ENCODE measurements at regions not wholly inside any gene's neighbourhood (a gene's known extent, or its start where the extent isn't known, plus 50 kb on each side); places are given as distances from the start of the nearest gene placed in this dataset.
"Not testable (repeated sequence)": the region's sequence is repeated elsewhere in the genome, so short reads cannot be mapped to it uniquely, and the experiment has no call there.

GRCh38 chr2:8121022-8121825 is 560.6 kb upstream of the ID2 start:
- Histone ChIP-seq H3K27ac (ENCODE audit: low read depth in 1 of 2, low read length in 1 of 2) (no peak overlapping the region), H3K4me1 (ENCODE audit: control insufficient read depth in 2 of 2, insufficient read depth in 2 of 2, low read length in 2 of 2) (no peaks in the 10 kb centered on the region), H3K4me3 (ENCODE audit: low read length in 2 of 2) (no peak overlapping the region), H3K36me3 (ENCODE audit: control insufficient read depth in 2 of 2, insufficient read depth in 2 of 2, low read length in 1 of 2) (no peaks in the 10 kb centered on the region), H3K27me3 (ENCODE audit: control insufficient read depth in 2 of 2, insufficient read depth in 1 of 2, low read length in 1 of 2) (no peaks in the 10 kb centered on the region), H3K9me3 (ENCODE audit: control insufficient read depth in 2 of 2, insufficient read depth in 1 of 2, low read length in 1 of 2) (no peaks in the 10 kb centered on the region)
- WGBS = 96% methylated on average over 10 of the region's 10 CpGs
- no peak for DNase-seq (ENCODE audit: low read depth in 6 of 9, low spot score in 9 of 9)

- H3K4me3 ChIP-seq (ENCODE audit: low read length in 2 of 2) = no peak overlapping the region
- H3K36me3 ChIP-seq (ENCODE audit: control insufficient read depth in 2 of 2, insufficient read depth in 2 of 2, low read length in 1 of 2) = no peaks in the 10 kb centered on the region
- no peak overlapping the region for H3K27ac ChIP-seq (ENCODE audit: low read depth in 1 of 2, low read length in 1 of 2)
- H3K4me1 ChIP-seq (ENCODE audit: control insufficient read depth in 2 of 2, insufficient read depth in 2 of 2, low read length in 2 of 2) = no peaks in the 10 kb centered on the region
- no peaks in the 10 kb centered on the region for H3K27me3 ChIP-seq (ENCODE audit: control insufficient read depth in 2 of 2, insufficient read depth in 1 of 2, low read length in 1 of 2)
- WGBS = 96% methylated on average over 5 of the region's 5 CpGs
- no peaks in the 10 kb centered on the region for H3K9me3 ChIP-seq (ENCODE audit: control insufficient read depth in 2 of 2, insufficient read depth in 1 of 2, low read length in 1 of 2)
- DNase-seq (ENCODE audit: low read depth in 6 of 9, low spot score in 9 of 9) = no peak
These were observed 559.9 kb upstream of the ID2 start for GRCh38 chr2:8121826-8122513.

- Histone ChIP-seq H3K4me1 (ENCODE audit: control insufficient read depth in 2 of 2, insufficient read depth in 2 of 2, low read length in 2 of 2) (no peaks in the 10 kb centered on the region), H3K27me3 (ENCODE audit: control insufficient read depth in 2 of 2, insufficient read depth in 1 of 2, low read length in 1 of 2) (no peaks in the 10 kb centered on the region), H3K9me3 (ENCODE audit: control insufficient read depth in 2 of 2, insufficient read depth in 1 of 2, low read length in 1 of 2) (no peaks in the 10 kb centered on the region), H3K36me3 (ENCODE audit: control insufficient read depth in 2 of 2, insufficient read depth in 2 of 2, low read length in 1 of 2) (no peaks in the 10 kb centered on the region), H3K4me3 (ENCODE audit: low read length in 2 of 2) (no peak overlapping the region), H3K27ac (ENCODE audit: low read depth in 1 of 2, low read length in 1 of 2) (no peak overlapping the region)
- 88% methylated on average over 7 of the region's 7 CpGs for WGBS
- DNase-seq (ENCODE audit: low read depth in 6 of 9, low spot score in 9 of 9) = no peak
These were observed 559.3 kb upstream of the ID2 start for GRCh38 chr2:8122520-8122919.

GRCh38 chr2:8123464-8123863 is 558.4 kb upstream of the ID2 start:
- Histone ChIP-seq H3K4me3 (ENCODE audit: low read length in 2 of 2) (no peak overlapping the region), H3K36me3 (ENCODE audit: control insufficient read depth in 2 of 2, insufficient read depth in 2 of 2, low read length in 1 of 2) (no peaks in the 10 kb centered on the region), H3K9me3 (ENCODE audit: control insufficient read depth in 2 of 2, insufficient read depth in 1 of 2, low read length in 1 of 2) (no peaks in the 10 kb centered on the region), H3K4me1 (ENCODE audit: control insufficient read depth in 2 of 2, insufficient read depth in 2 of 2, low read length in 2 of 2) (no peaks in the 10 kb centered on the region), H3K27me3 (ENCODE audit: control insufficient read depth in 2 of 2, insufficient read depth in 1 of 2, low read length in 1 of 2) (no peaks in the 10 kb centered on the region), H3K27ac (ENCODE audit: low read depth in 1 of 2, low read length in 1 of 2) (no peak overlapping the region)
- WGBS = 93% methylated on average over 2 of the region's 2 CpGs
- DNase-seq (ENCODE audit: low read depth in 6 of 9, low spot score in 9 of 9) = no peak

- H3K9me3 ChIP-seq (ENCODE audit: control insufficient read depth in 2 of 2, insufficient read depth in 1 of 2, low read length in 1 of 2) = no peaks in the 10 kb centered on the region
- no peaks in the 10 kb centered on the region for H3K27me3 ChIP-seq (ENCODE audit: control insufficient read depth in 2 of 2, insufficient read depth in 1 of 2, low read length in 1 of 2)
- no peak for DNase-seq (ENCODE audit: low read depth in 6 of 9, low spot score in 9 of 9)
- no peaks in the 10 kb centered on the region for H3K36me3 ChIP-seq (ENCODE audit: control insufficient read depth in 2 of 2, insufficient read depth in 2 of 2, low read length in 1 of 2)
- 97% methylated on average over 12 of the region's 12 CpGs for WGBS
- H3K27ac ChIP-seq (ENCODE audit: low read depth in 1 of 2, low read length in 1 of 2) = no peak overlapping the region
- no peak overlapping the region for H3K4me3 ChIP-seq (ENCODE audit: low read length in 2 of 2)
- no peaks in the 10 kb centered on the region for H3K4me1 ChIP-seq (ENCODE audit: control insufficient read depth in 2 of 2, insufficient read depth in 2 of 2, low read length in 2 of 2)
These were observed 555.8 kb upstream of the ID2 start for GRCh38 chr2:8125741-8126711.

GRCh38 chr2:8126783-8127182 is 555.1 kb upstream of the ID2 start:
- no peak for DNase-seq (ENCODE audit: low read depth in 6 of 9, low spot score in 9 of 9)
- no peak overlapping the region for H3K4me3 ChIP-seq (ENCODE audit: low read length in 2 of 2)
- H3K36me3 ChIP-seq (ENCODE audit: control insufficient read depth in 2 of 2, insufficient read depth in 2 of 2, low read length in 1 of 2) = no peaks in the 10 kb centered on the region
- no peaks in the 10 kb centered on the region for H3K9me3 ChIP-seq (ENCODE audit: control insufficient read depth in 2 of 2, insufficient read depth in 1 of 2, low read length in 1 of 2)
- H3K27me3 ChIP-seq (ENCODE audit: control insufficient read depth in 2 of 2, insufficient read depth in 1 of 2, low read length in 1 of 2) = no peaks in the 10 kb centered on the region
- WGBS = 98% methylated on average over 3 of the region's 3 CpGs
- no peaks in the 10 kb centered on the region for H3K4me1 ChIP-seq (ENCODE audit: control insufficient read depth in 2 of 2, insufficient read depth in 2 of 2, low read length in 2 of 2)
- H3K27ac ChIP-seq (ENCODE audit: low read depth in 1 of 2, low read length in 1 of 2) = no peak overlapping the region

- WGBS = 91% methylated on average over 4 of the region's 5 CpGs
- not testable (repeated sequence) for H3K4me3 ChIP-seq (ENCODE audit: low read length in 2 of 2); H3K27ac ChIP-seq (ENCODE audit: low read depth in 1 of 2, low read length in 1 of 2); H3K9me3 ChIP-seq (ENCODE audit: control insufficient read depth in 2 of 2, insufficient read depth in 1 of 2, low read length in 1 of 2); H3K36me3 ChIP-seq (ENCODE audit: control insufficient read depth in 2 of 2, insufficient read depth in 2 of 2, low read length in 1 of 2); H3K4me1 ChIP-seq (ENCODE audit: control insufficient read depth in 2 of 2, insufficient read depth in 2 of 2, low read length in 2 of 2); DNase-seq (ENCODE audit: low read depth in 6 of 9, low spot score in 9 of 9); H3K27me3 ChIP-seq (ENCODE audit: control insufficient read depth in 2 of 2, insufficient read depth in 1 of 2, low read length in 1 of 2)
These were observed 550.4 kb upstream of the ID2 start for GRCh38 chr2:8131423-8131822.

- H3K27me3 ChIP-seq (ENCODE audit: control insufficient read depth in 2 of 2, insufficient read depth in 1 of 2, low read length in 1 of 2) = no peaks in the 10 kb centered on the region
- no peak overlapping the region for H3K4me3 ChIP-seq (ENCODE audit: low read length in 2 of 2)
- H3K27ac ChIP-seq (ENCODE audit: low read depth in 1 of 2, low read length in 1 of 2) = no peak overlapping the region
- no peaks in the 10 kb centered on the region for H3K36me3 ChIP-seq (ENCODE audit: control insufficient read depth in 2 of 2, insufficient read depth in 2 of 2, low read length in 1 of 2)
- no peak for DNase-seq (ENCODE audit: low read depth in 6 of 9, low spot score in 9 of 9)
- peaks cover 0 to 4% of the 10 kb centered on the region in 2 donors for H3K9me3 ChIP-seq (ENCODE audit: control insufficient read depth in 2 of 2, insufficient read depth in 1 of 2, low read length in 1 of 2)
- H3K4me1 ChIP-seq (ENCODE audit: control insufficient read depth in 2 of 2, insufficient read depth in 2 of 2, low read length in 2 of 2) = peaks cover 0 to 2% of the 10 kb centered on the region in 2 donors
- 93% methylated on average over 14 of the region's 14 CpGs for WGBS
These were observed 549.5 kb upstream of the ID2 start for GRCh38 chr2:8132351-8132831.
